ENCODE measurements at regions not wholly inside any gene's neighbourhood (a gene's known extent, or its start where the extent isn't known, plus 50 kb on each side); places are given as distances from the start of the nearest gene placed in this dataset.

- H2AFZ ChIP-seq (ENCODE audit: low read length), result no peak overlapping the region
- no peaks in the 10 kb centered on the region for H3K9me2 ChIP-seq (replicated peaks; ENCODE audit: insufficient read depth, low read length)
- H3K79me2 ChIP-seq (ENCODE audit: low read length), result no peaks in the 10 kb centered on the region
- H3K9ac ChIP-seq (ENCODE audit: low read length), result no peak overlapping the region
- no peak overlapping the region for H3K4me2 ChIP-seq (ENCODE audit: low read depth, low read length)
- no peaks in the 10 kb centered on the region for H3K27me3 ChIP-seq (replicated peaks; ENCODE audit: insufficient read depth, low read length)
- no peaks in the 10 kb centered on the region for H3K4me1 ChIP-seq (ENCODE audit: low read length)
- H4K20me1 ChIP-seq (ENCODE audit: insufficient read depth, low read length), result no peaks in the 10 kb centered on the region
- TF ChIP-seq, protein P1, sequence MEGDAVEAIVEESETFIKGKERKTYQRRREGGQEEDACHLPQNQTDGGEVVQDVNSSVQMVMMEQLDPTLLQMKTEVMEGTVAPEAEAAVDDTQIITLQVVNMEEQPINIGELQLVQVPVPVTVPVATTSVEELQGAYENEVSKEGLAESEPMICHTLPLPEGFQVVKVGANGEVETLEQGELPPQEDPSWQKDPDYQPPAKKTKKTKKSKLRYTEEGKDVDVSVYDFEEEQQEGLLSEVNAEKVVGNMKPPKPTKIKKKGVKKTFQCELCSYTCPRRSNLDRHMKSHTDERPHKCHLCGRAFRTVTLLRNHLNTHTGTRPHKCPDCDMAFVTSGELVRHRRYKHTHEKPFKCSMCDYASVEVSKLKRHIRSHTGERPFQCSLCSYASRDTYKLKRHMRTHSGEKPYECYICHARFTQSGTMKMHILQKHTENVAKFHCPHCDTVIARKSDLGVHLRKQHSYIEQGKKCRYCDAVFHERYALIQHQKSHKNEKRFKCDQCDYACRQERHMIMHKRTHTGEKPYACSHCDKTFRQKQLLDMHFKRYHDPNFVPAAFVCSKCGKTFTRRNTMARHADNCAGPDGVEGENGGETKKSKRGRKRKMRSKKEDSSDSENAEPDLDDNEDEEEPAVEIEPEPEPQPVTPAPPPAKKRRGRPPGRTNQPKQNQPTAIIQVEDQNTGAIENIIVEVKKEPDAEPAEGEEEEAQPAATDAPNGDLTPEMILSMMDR (IDR thresholded peaks at IDR 0.05; ENCODE audit: low read length), result no peak
- TF ChIP-seq EZH2 (optimal IDR thresholded peaks at IDR 0.05; ENCODE audit: low read depth, low read length) (no peak), EZH2phosphoT487 (IDR thresholded peaks at IDR 0.05; ENCODE audit: low read length) (no peak)
- H3F3A ChIP-seq (ENCODE audit: insufficient read depth, low read length), result no peaks in the 10 kb centered on the region
- H3K36me3 ChIP-seq (replicated peaks; ENCODE audit: insufficient read depth, low read length), result no peaks in the 10 kb centered on the region
- no peak for DNase-seq
- no peaks in the 10 kb centered on the region for H3K9me3 ChIP-seq (replicated peaks; ENCODE audit: insufficient read depth, low read length)
- H3K27ac ChIP-seq (ENCODE audit: low read length), result no peak overlapping the region
- H3K4me3 ChIP-seq (ENCODE audit: low read length), result no peak overlapping the region
Measured at GRCh38 chr2:236744716-236745115, 175.1 kb downstream of the ACKR3 start.

DNA sequence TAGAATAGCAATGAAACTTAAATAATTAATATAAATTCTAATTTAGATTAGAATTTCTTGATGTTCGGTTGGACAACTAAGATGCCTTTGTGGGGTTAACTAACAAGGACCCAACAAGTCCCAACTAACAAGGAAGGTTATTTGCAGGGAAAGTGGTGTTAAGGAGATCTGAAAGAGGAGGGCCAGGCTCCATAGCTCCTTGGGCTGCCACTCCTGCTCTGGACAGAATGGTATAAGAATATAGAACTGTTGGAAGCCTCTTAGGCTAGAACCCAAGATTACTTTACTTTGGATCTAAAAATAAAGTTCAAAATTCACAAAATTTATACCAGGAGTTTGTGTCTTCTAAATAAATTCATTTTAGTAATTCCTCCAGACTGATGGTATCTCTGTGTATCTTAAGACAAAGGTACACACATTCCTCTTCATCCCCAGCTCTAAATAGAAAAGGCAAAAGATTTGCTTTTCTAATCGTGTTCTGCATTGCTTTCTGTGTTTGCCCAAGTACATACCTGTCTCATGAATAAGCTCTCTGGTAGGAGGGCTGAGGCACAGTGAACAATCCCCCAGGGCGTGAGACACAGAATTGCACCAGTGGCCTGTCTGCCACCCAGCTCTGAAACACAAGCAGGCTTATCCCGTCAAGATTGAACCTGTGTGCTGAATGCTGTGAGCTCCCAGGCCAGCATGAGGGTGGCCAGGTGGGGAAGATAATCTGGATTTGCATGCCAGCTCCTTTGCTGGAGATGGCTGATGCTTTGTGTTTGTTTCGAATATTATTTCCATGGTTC lies 176.0 kb downstream of the ACKR3 start:
- Histone ChIP-seq H3K27ac (ENCODE audit: low read length) (no peak overlapping the region), H3K27me3 (replicated peaks; ENCODE audit: insufficient read depth, low read length) (no peaks in the 10 kb centered on the region), H3K4me1 (ENCODE audit: low read length) (no peaks in the 10 kb centered on the region), H4K20me1 (ENCODE audit: insufficient read depth, low read length) (no peaks in the 10 kb centered on the region), H3K9me3 (replicated peaks; ENCODE audit: insufficient read depth, low read length) (no peaks in the 10 kb centered on the region), H3K79me2 (ENCODE audit: low read length) (no peaks in the 10 kb centered on the region), H3F3A (ENCODE audit: insufficient read depth, low read length) (no peaks in the 10 kb centered on the region), H2AFZ (ENCODE audit: low read length) (no peak overlapping the region), H3K9me2 (replicated peaks; ENCODE audit: insufficient read depth, low read length) (no peaks in the 10 kb centered on the region), H3K4me2 (ENCODE audit: low read depth, low read length) (no peak overlapping the region), H3K9ac (ENCODE audit: low read length) (no peak overlapping the region), H3K4me3 (ENCODE audit: low read length) (no peak overlapping the region), H3K36me3 (replicated peaks; ENCODE audit: insufficient read depth, low read length) (no peaks in the 10 kb centered on the region)
- TF ChIP-seq, protein P1 (IDR thresholded peaks at IDR 0.05; ENCODE audit: low read length), result no peak
- TF ChIP-seq EZH2phosphoT487 (IDR thresholded peaks at IDR 0.05; ENCODE audit: low read length), result no peak
- no peak for TF ChIP-seq EZH2 (optimal IDR thresholded peaks at IDR 0.05; ENCODE audit: low read depth, low read length)
- no peak for DNase-seq

- Histone ChIP-seq H4K20me1 (ENCODE audit: insufficient read depth, low read length) (no peaks in the 10 kb centered on the region), H3F3A (ENCODE audit: insufficient read depth, low read length) (no peaks in the 10 kb centered on the region), H3K27me3 (replicated peaks; ENCODE audit: insufficient read depth, low read length) (no peaks in the 10 kb centered on the region), H3K27ac (ENCODE audit: low read length) (no peak overlapping the region), H3K4me3 (ENCODE audit: low read length) (no peak overlapping the region), H3K36me3 (replicated peaks; ENCODE audit: insufficient read depth, low read length) (no peaks in the 10 kb centered on the region), H3K79me2 (ENCODE audit: low read length) (no peaks in the 10 kb centered on the region), H3K4me1 (ENCODE audit: low read length) (no peaks in the 10 kb centered on the region), H3K9ac (ENCODE audit: low read length) (no peak overlapping the region), H2AFZ (ENCODE audit: low read length) (no peak overlapping the region), H3K9me3 (replicated peaks; ENCODE audit: insufficient read depth, low read length) (no peaks in the 10 kb centered on the region), H3K4me2 (ENCODE audit: low read depth, low read length) (no peak overlapping the region), H3K9me2 (replicated peaks; ENCODE audit: insufficient read depth, low read length) (no peaks in the 10 kb centered on the region)
- no peak for DNase-seq
- TF ChIP-seq EZH2 (optimal IDR thresholded peaks at IDR 0.05; ENCODE audit: low read depth, low read length) (no peak), EZH2phosphoT487 (IDR thresholded peaks at IDR 0.05; ENCODE audit: low read length) (no peak)
- TF ChIP-seq, protein P1 (IDR thresholded peaks at IDR 0.05; ENCODE audit: low read length), result no peak
Measured at GRCh38 chr2:236746833-236747232, 177.2 kb downstream of the ACKR3 start.
